ENCODE measurements at regions not wholly inside any gene's neighbourhood (a gene's known extent, or its start where the extent isn't known, plus 50 kb on each side); places are given as distances from the start of the nearest gene placed in this dataset.

DNA sequence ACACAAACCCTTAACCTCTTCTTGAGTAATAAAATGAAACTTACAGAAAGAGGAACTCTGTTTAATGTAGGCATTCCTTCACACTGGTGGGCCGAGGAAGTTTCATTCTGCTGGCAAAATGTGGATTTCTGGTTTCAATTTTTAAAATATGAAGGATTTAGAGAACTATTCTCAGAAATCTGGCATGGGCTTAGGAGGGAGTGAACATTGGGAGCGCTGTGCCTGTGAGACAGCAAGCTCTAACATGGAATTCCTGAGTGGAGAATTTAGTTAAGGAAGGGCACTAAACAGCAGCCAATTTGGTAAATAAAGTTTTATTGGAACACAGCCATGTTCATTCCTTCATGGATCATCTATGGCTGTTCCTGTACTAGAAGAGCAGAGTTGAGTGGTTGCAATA, 751.8 kb upstream of the IGFBP3 start:
- Histone ChIP-seq H3K4me1 (ENCODE audit: control insufficient read depth in 1 of 2, insufficient read depth in 2 of 2, low read length in 2 of 2) (no peaks in the 10 kb centered on the region), H3K9me3 (ENCODE audit: control insufficient read depth in 1 of 2, insufficient read depth in 1 of 2, low read depth in 1 of 2, low read length in 2 of 2) (no peaks in the 10 kb centered on the region), H3K4me3 (replicated peaks in 1 of 2; ENCODE audit: low read depth in 1 of 2, low read length in 2 of 2) (no peak overlapping the region), H3K9me2 (ENCODE audit: insufficient read depth) (no peaks in the 10 kb centered on the region), H2AFZ (ENCODE audit: low read depth, low read length, poor library complexity, severe bottlenecking) (no peak overlapping the region), H3K4me2 (ENCODE audit: low read length) (no peak overlapping the region), H3K36me3 (ENCODE audit: control insufficient read depth in 1 of 2, insufficient read depth in 2 of 2, low read length in 2 of 2) (no peaks in the 10 kb centered on the region), H3K9ac (ENCODE audit: low read length) (no peak overlapping the region), H3K79me2 (ENCODE audit: insufficient read depth, low read length) (no peaks in the 10 kb centered on the region), H3K27ac (ENCODE audit: low read depth, low read length) (no peak overlapping the region), H4K20me1 (ENCODE audit: insufficient read depth) (no peaks in the 10 kb centered on the region), H3K27me3 (ENCODE audit: insufficient read depth, low read length) (no peaks in the 10 kb centered on the region)
- no peak for TF ChIP-seq POLR2A (IDR thresholded peaks at IDR 0.05; ENCODE audit: borderline replicate concordance, extremely low read depth, insufficient read depth, insufficient read length)
- TF ChIP-seq POLR2AphosphoS5 (IDR thresholded peaks at IDR 0.05; ENCODE audit: low read depth, low read length), result no peak
- TF ChIP-seq, protein P1, sequence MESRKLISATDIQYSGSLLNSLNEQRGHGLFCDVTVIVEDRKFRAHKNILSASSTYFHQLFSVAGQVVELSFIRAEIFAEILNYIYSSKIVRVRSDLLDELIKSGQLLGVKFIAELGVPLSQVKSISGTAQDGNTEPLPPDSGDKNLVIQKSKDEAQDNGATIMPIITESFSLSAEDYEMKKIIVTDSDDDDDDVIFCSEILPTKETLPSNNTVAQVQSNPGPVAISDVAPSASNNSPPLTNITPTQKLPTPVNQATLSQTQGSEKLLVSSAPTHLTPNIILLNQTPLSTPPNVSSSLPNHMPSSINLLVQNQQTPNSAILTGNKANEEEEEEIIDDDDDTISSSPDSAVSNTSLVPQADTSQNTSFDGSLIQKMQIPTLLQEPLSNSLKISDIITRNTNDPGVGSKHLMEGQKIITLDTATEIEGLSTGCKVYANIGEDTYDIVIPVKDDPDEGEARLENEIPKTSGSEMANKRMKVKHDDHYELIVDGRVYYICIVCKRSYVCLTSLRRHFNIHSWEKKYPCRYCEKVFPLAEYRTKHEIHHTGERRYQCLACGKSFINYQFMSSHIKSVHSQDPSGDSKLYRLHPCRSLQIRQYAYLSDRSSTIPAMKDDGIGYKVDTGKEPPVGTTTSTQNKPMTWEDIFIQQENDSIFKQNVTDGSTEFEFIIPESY (IDR thresholded peaks at IDR 0.05; ENCODE audit: extremely low read depth, insufficient replicate concordance, low read length), result no peak
- no peak for TF ChIP-seq FOSL1 (IDR thresholded peaks at IDR 0.05; ENCODE audit: low read depth)
- TF ChIP-seq ELF1 (IDR thresholded peaks at IDR 0.05; ENCODE audit: borderline replicate concordance, low read depth), result no peak
- TF ChIP-seq, protein P2, sequence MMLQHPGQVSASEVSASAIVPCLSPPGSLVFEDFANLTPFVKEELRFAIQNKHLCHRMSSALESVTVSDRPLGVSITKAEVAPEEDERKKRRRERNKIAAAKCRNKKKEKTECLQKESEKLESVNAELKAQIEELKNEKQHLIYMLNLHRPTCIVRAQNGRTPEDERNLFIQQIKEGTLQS (IDR thresholded peaks at IDR 0.05), result no peak
- TF ChIP-seq JUND (IDR thresholded peaks at IDR 0.05), result no peak
- TF ChIP-seq, protein P3, sequence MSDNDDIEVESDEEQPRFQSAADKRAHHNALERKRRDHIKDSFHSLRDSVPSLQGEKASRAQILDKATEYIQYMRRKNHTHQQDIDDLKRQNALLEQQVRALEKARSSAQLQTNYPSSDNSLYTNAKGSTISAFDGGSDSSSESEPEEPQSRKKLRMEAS (IDR thresholded peaks at IDR 0.05), result no peak
- no peak for TF ChIP-seq RAD21 (IDR thresholded peaks at IDR 0.05; ENCODE audit: low read depth)
- TF ChIP-seq YY1 (IDR thresholded peaks at IDR 0.05; ENCODE audit: extremely low read depth, insufficient replicate concordance, low read depth, low read length), result no peak
- no peak for TF ChIP-seq CBX3 (IDR thresholded peaks at IDR 0.05; ENCODE audit: low read depth)
- no peak for TF ChIP-seq EGR1 (IDR thresholded peaks at IDR 0.05; ENCODE audit: low read depth)
- no peak for TF ChIP-seq TCF7L2 (IDR thresholded peaks at IDR 0.05; ENCODE audit: borderline replicate concordance, extremely low read depth, insufficient read depth, insufficient read length)
- TF ChIP-seq SP1 (IDR thresholded peaks at IDR 0.05; ENCODE audit: low read depth), result no peak
- TF ChIP-seq, protein P4, sequence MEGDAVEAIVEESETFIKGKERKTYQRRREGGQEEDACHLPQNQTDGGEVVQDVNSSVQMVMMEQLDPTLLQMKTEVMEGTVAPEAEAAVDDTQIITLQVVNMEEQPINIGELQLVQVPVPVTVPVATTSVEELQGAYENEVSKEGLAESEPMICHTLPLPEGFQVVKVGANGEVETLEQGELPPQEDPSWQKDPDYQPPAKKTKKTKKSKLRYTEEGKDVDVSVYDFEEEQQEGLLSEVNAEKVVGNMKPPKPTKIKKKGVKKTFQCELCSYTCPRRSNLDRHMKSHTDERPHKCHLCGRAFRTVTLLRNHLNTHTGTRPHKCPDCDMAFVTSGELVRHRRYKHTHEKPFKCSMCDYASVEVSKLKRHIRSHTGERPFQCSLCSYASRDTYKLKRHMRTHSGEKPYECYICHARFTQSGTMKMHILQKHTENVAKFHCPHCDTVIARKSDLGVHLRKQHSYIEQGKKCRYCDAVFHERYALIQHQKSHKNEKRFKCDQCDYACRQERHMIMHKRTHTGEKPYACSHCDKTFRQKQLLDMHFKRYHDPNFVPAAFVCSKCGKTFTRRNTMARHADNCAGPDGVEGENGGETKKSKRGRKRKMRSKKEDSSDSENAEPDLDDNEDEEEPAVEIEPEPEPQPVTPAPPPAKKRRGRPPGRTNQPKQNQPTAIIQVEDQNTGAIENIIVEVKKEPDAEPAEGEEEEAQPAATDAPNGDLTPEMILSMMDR (IDR thresholded peaks at IDR 0.05 in 2 of 3, conservative IDR thresholded peaks at IDR 0.05 in 1 of 3; ENCODE audit: borderline replicate concordance in 1 of 3, insufficient read depth in 1 of 3, low read depth in 2 of 3, low read length in 2 of 3), result no peak
- TF ChIP-seq CEBPB (IDR thresholded peaks at IDR 0.05; ENCODE audit: low read depth), result no peak
- no peak for TF ChIP-seq SRF (IDR thresholded peaks at IDR 0.05; ENCODE audit: low read depth)
- ATAC-seq, result no peak
- DNase-seq (ENCODE audit: low read depth, low spot score), result no peak
- RAD21 ChIA-PET (ENCODE audit: low non-redundant PET in 1 of 2, low total read pairs in 2 of 2, uncharacterized antibody in 2 of 2, unreplicated experiment in 2 of 2), result no interaction called here
- no TSS peak for BruUV-seq (replicated peaks)
- POLR2A ChIA-PET, result no interaction called here
- intact Hi-C loops (cut with micrococcal nuclease), result no loop called here
- CTCF ChIA-PET, result interaction anchor here (0.8 kb wide), 1 partner anchor 22 kb away, joined by 3 read pairs; no protein-coding TSS in a partner anchor
